Activated CD4-positive, alpha-beta memory T cell treated with anti-CD3 and anti-CD28 coated beads for 36 hours (primary cell): ENCODE measurements at regions not wholly inside any gene's neighbourhood (a gene's known extent, or its start where the extent isn't known, plus 50 kb on each side); places are given as distances from the start of the nearest gene placed in this dataset.

ENCODE experiments used
- CTCF ChIA-PET: fragments of 350-600 bp; sonication (Branson Sonifier 250); formaldehyde crosslinking; loops from one replicate; lab custom pipeline; 2021; ENCODE audit warnings: antibody characterized with exemption, inconsistent platforms; lab: Charles Lee
- POLR2A ChIA-PET: fragments of 350-600 bp; sonication (Branson Sonifier 250); formaldehyde crosslinking; loops from one replicate; lab custom pipeline; 2021; ENCODE audit warnings: antibody characterized with exemption; lab: Charles Lee
- DNase-seq: peaks from one replicate; pipeline ENCODE4 v3.0.0-alpha.2; 2020
- H3K27ac Mint-ChIP-seq: one replicate; pipeline ENCODE4 v1.8.0; 2021; ENCODE audit warnings: mixed read lengths
- H3K27me3 Mint-ChIP-seq: one replicate; pipeline ENCODE4 v1.8.0; 2021; ENCODE audit warnings: mixed read lengths
- H3K36me3 Mint-ChIP-seq: one replicate; pipeline ENCODE4 v1.8.0; 2021; ENCODE audit warnings: mixed read lengths
- H3K4me1 Mint-ChIP-seq: one replicate; pipeline ENCODE4 v1.8.0; 2021; ENCODE audit warnings: low read depth, mixed read lengths
- H3K4me3 Mint-ChIP-seq: one replicate; pipeline ENCODE4 v1.8.0; 2021; ENCODE audit warnings: mild to moderate bottlenecking, mixed read lengths
- H3K9me3 Mint-ChIP-seq: one replicate; pipeline ENCODE4 v1.8.0; 2021; ENCODE audit warnings: mixed read lengths
- intact Hi-C: fragments of 100-400 bp; cut with micrococcal nuclease; formaldehyde crosslinking; loops from one replicate; pipeline ENCODE4 v1.15.1; 2023

DNA sequence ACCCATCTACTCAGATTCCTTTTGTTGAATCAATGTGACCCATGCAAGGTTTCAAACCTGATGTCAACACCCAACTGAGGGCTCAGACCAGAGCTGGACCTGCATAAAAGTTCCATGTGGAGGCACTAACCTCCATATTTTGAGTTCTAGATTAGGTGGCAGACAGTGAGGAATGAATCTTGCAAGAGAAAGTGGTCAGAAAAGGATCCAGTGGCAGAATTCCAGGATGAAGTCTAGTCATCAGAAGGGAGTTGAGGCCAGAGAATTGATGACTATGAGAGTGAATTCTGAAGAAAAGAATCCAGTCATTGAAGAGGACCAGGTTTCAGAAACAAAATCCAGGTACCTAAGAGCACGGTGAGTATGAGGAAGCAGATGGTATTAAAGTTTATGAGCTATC, 205.1 kb upstream of the RGMB start:
- Mint-ChIP-seq H3K4me3 (no peak overlapping the region), H3K27me3 (no peaks in the 10 kb centered on the region), H3K9me3 (no peaks in the 10 kb centered on the region), H3K36me3 (no peaks in the 10 kb centered on the region), H3K4me1 (no peaks in the 10 kb centered on the region), H3K27ac (no peak overlapping the region)
- intact Hi-C loops, result no loop called here
- POLR2A ChIA-PET, result no interaction called here
- DNase-seq, result no peak
- CTCF ChIA-PET, result no interaction called here

GRCh38 chr5:98569288-98569687, 204.2 kb upstream of the RGMB start:
- no peaks in the 10 kb centered on the region for H3K36me3 Mint-ChIP-seq
- no peaks in the 10 kb centered on the region for H3K9me3 Mint-ChIP-seq
- no peaks in the 10 kb centered on the region for H3K27me3 Mint-ChIP-seq
- POLR2A ChIA-PET, result no interaction called here
- CTCF ChIA-PET, result no interaction called here
- no peak overlapping the region for H3K27ac Mint-ChIP-seq
- no peaks in the 10 kb centered on the region for H3K4me1 Mint-ChIP-seq
- no peak overlapping the region for H3K4me3 Mint-ChIP-seq
- intact Hi-C loops, result no loop called here
- no peak for DNase-seq

GRCh38 chr5:98570010-98570409, 203.5 kb upstream of the RGMB start:
- DNase-seq, result no peak
- intact Hi-C loops, result no loop called here
- Mint-ChIP-seq H3K4me1 (no peaks in the 10 kb centered on the region), H3K4me3 (no peak overlapping the region), H3K27ac (no peak overlapping the region), H3K36me3 (no peaks in the 10 kb centered on the region), H3K27me3 (no peaks in the 10 kb centered on the region), H3K9me3 (no peaks in the 10 kb centered on the region)
- ChIA-PET CTCF (interaction anchor here (0.5 to 1.1 kb wide), 2 partner anchors 199 to 226 kb away, joined by 3 to 4 read pairs; no protein-coding TSS in a partner anchor), POLR2A (no interaction called here)

DNA sequence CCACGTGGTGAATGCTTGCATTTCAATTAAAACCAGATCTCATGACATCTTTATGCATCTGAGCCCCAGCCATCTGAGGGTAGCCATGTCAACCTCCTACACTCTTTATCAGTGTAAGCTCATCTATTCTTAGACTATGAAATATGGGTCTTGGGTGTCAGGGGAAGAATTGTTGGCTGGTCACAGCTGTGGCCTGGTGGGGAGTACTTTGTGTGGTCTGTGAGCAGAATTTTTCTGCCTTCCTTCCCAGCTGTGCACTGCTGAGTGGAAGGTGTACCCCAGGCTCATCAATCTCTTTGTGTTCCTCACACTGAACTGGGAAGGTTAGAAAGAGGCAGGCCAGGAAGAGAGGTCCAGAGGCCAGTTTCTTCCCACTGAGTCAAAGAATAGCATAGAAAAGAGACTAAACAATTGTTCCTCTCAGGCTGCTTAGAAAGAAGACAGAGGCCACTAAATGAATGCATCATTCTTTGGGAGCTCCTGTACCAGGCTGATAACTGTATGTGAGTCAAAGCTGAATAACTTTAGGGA, 202.7 kb upstream of the RGMB start:
- intact Hi-C loops, result no loop called here
- Mint-ChIP-seq H3K36me3 (no peaks in the 10 kb centered on the region), H3K4me3 (no peak overlapping the region), H3K27ac (no peak overlapping the region), H3K27me3 (no peaks in the 10 kb centered on the region), H3K9me3 (no peaks in the 10 kb centered on the region), H3K4me1 (no peaks in the 10 kb centered on the region)
- POLR2A ChIA-PET, result no interaction called here
- CTCF ChIA-PET, result interaction anchor here (1.1 kb wide), 1 partner anchor 225 kb away, joined by 4 read pairs; no protein-coding TSS in a partner anchor
- DNase-seq, result no peak

DNA sequence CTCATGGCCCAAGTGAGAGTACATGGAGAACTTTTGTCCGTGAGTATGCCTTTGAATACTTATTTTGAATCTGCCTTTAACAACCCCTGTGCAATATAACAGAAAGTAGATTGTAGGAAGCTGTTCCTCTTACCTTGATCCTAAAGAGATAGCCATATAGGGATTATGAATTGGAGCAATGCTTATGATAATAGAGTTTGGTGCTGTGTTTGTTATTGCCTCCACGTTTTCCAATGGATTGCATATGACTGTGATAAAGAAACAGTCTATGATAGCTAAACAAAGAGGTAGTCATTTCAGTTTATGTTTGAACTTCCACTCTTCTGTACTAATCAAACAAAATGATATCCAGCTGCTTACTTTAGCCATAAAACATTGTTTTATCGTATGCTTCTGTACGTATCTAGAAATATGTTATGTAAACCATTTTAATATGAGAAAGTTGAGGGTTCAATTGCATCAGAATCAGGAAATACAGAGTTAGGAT, 199.6 kb upstream of the RGMB start:
- intact Hi-C loops, result no loop called here
- no peaks in the 10 kb centered on the region for H3K27me3 Mint-ChIP-seq
- H3K9me3 Mint-ChIP-seq, result no peaks in the 10 kb centered on the region
- no peak for DNase-seq
- no peak overlapping the region for H3K27ac Mint-ChIP-seq
- H3K36me3 Mint-ChIP-seq, result no peaks in the 10 kb centered on the region
- H3K4me1 Mint-ChIP-seq, result no peaks in the 10 kb centered on the region
- H3K4me3 Mint-ChIP-seq, result no peak overlapping the region
- POLR2A ChIA-PET, result no interaction called here
- CTCF ChIA-PET, result no interaction called here

DNA sequence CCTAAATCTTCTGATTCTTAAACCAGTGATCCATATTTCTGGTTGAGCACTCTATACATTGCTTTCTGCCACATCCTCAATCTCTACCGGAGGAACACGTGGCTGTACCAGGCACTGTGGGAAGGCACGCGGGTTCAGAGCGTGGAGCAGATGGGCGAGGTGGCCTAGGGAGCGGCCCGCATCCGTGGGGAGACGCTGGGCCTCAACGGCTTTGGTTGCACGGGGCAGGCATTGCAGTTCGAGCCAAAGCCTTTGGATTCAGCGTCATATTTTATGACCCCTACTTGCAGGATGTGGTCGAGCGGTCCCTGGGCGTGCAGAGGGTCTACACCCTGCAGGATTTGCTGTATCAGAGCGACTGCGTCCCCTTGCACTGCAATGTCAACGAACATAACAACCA, 197.2 kb upstream of the RGMB start:
- CTCF ChIA-PET, result no interaction called here
- Mint-ChIP-seq H3K36me3 (no peaks in the 10 kb centered on the region), H3K9me3 (no peaks in the 10 kb centered on the region), H3K4me1 (no peaks in the 10 kb centered on the region), H3K27ac (no peak overlapping the region), H3K4me3 (no peak overlapping the region), H3K27me3 (no peaks in the 10 kb centered on the region)
- POLR2A ChIA-PET, result no interaction called here
- intact Hi-C loops, result no loop called here
- DNase-seq, result no peak

DNA sequence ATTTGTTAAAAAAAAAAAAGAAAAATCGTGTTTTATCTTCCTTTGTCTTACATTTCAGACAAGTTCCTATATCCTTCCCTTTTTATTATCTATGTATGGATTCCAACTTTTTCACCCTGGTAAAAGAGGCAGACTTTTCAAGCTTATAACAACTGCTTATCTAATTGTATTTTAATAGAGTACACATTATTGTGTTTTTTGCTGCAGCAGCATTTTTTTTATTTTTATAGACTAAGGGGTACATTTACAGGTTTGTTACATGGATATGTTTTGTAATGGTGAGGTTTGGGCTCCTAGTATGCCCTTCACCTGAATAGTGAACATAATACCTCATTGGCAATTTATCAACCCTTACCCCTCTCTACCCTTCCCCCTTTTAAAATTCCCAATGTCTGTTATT, 195.0 kb upstream of the RGMB start:
- H3K36me3 Mint-ChIP-seq, result no peaks in the 10 kb centered on the region
- no peaks in the 10 kb centered on the region for H3K9me3 Mint-ChIP-seq
- no peak overlapping the region for H3K4me3 Mint-ChIP-seq
- CTCF ChIA-PET, result no interaction called here
- no peaks in the 10 kb centered on the region for H3K27me3 Mint-ChIP-seq
- no peaks in the 10 kb centered on the region for H3K4me1 Mint-ChIP-seq
- POLR2A ChIA-PET, result no interaction called here
- H3K27ac Mint-ChIP-seq, result no peak overlapping the region
- DNase-seq, result no peak
- intact Hi-C loops, result no loop called here

- CTCF ChIA-PET, result no interaction called here
These were observed 192.1 kb upstream of the RGMB start for GRCh38 chr5:98581112-98581997.

GRCh38 chr5:98583586-98583985, 189.9 kb upstream of the RGMB start:
- intact Hi-C loops, result no loop called here
- H3K9me3 Mint-ChIP-seq, result no peaks in the 10 kb centered on the region
- no peaks in the 10 kb centered on the region for H3K4me1 Mint-ChIP-seq
- no peaks in the 10 kb centered on the region for H3K27me3 Mint-ChIP-seq
- no peak overlapping the region for H3K27ac Mint-ChIP-seq
- H3K4me3 Mint-ChIP-seq, result no peak overlapping the region
- no peaks in the 10 kb centered on the region for H3K36me3 Mint-ChIP-seq
- CTCF ChIA-PET, result no interaction called here
- POLR2A ChIA-PET, result no interaction called here
- DNase-seq, result no peak

More at GRCh38 chr5:98581112-98581997, 192.1 kb upstream of the RGMB start:
- no peaks in the 10 kb centered on the region for H3K4me1 Mint-ChIP-seq
- DNase-seq, result no peak
- H3K27ac Mint-ChIP-seq, result no peak overlapping the region
- no peaks in the 10 kb centered on the region for H3K36me3 Mint-ChIP-seq
- POLR2A ChIA-PET, result no interaction called here
- H3K4me3 Mint-ChIP-seq, result no peak overlapping the region
- H3K27me3 Mint-ChIP-seq, result no peaks in the 10 kb centered on the region
- H3K9me3 Mint-ChIP-seq, result no peaks in the 10 kb centered on the region
- intact Hi-C loops, result no loop called here

DNA sequence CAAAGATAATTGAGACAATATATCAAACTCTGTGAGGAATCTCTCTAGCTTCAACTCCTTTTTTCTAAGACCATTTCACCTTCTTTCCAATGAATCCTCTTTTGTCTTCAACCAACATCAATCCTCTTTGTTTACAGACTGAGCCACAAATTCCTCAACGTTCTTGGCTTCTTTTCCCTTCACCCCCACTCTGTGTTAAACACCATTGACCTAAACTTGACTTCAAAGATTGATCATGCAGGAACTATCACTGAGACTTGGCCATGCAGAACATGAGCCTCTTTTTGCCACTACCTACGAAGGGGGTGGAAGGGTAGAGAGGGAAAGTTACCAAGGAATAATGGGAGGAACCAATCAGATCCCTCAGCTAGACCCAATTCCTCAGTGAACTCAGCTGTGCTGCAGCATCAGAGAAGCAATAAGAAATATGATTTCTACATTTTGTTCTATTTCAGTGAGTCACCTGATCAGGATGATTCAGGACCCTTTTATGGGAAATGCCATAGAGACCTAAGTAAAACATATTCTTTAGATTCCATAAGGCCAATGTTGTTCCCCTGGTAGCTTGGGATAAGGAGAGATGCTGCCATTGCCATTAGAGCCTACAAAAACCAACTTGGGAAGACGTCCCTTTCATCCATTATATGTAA, 187.7 kb upstream of the RGMB start:
- no peak overlapping the region for H3K27ac Mint-ChIP-seq
- H3K9me3 Mint-ChIP-seq, result peaks cover 3% of the 10 kb centered on the region
- ChIA-PET CTCF (no interaction called here), POLR2A (no interaction called here)
- H3K4me1 Mint-ChIP-seq, result no peaks in the 10 kb centered on the region
- no peaks in the 10 kb centered on the region for H3K36me3 Mint-ChIP-seq
- no peaks in the 10 kb centered on the region for H3K27me3 Mint-ChIP-seq
- DNase-seq, result no peak
- intact Hi-C loops, result no loop called here
- H3K4me3 Mint-ChIP-seq, result no peak overlapping the region

GRCh38 chr5:98586581-98586980, 186.9 kb upstream of the RGMB start:
- no peak overlapping the region for H3K4me3 Mint-ChIP-seq
- intact Hi-C loops, result no loop called here
- H3K4me1 Mint-ChIP-seq, result no peaks in the 10 kb centered on the region
- peaks cover 2% of the 10 kb centered on the region for H3K27me3 Mint-ChIP-seq
- ChIA-PET CTCF (no interaction called here), POLR2A (no interaction called here)
- DNase-seq, result no peak
- H3K9me3 Mint-ChIP-seq, result peaks cover 3% of the 10 kb centered on the region
- no peaks in the 10 kb centered on the region for H3K36me3 Mint-ChIP-seq
- H3K27ac Mint-ChIP-seq, result no peak overlapping the region

- ChIA-PET CTCF (no interaction called here), POLR2A (no interaction called here)
- Mint-ChIP-seq H3K27ac (no peak overlapping the region), H3K9me3 (peaks cover 3% of the 10 kb centered on the region), H3K4me1 (no peaks in the 10 kb centered on the region), H3K36me3 (no peaks in the 10 kb centered on the region), H3K4me3 (no peak overlapping the region), H3K27me3 (peaks cover 2% of the 10 kb centered on the region)
- intact Hi-C loops, result no loop called here
- DNase-seq, result no peak
These were observed 186.3 kb upstream of the RGMB start for GRCh38 chr5:98587166-98587565.
